GM12864 (cell line): ENCODE measurements at regions not wholly inside any gene's neighbourhood (a gene's known extent, or its start where the extent isn't known, plus 50 kb on each side); places are given as distances from the start of the nearest gene placed in this dataset.
"Not testable (repeated sequence)": the region's sequence is repeated elsewhere in the genome, so short reads cannot be mapped to it uniquely, and the experiment has no call there.

ENCODE experiments used
- DNase-seq: peaks from one replicate; pipeline ENCODE4 v3.0.0-alpha.2; 2011; ENCODE audit warnings: low read depth
- H3K4me3 ChIP-seq: 2 replicates; pipeline ENCODE4 v1.5.1; 2011; ENCODE audit warnings: mild to moderate bottlenecking, low read depth, low read length, control low read depth
- CTCF ChIP-seq: IDR thresholded peaks from 2 replicates; pipeline ENCODE4 v1.5.1; 2011; ENCODE audit warnings: low read depth, mild to moderate bottlenecking, moderate library complexity, low read length, control low read depth, inconsistent platforms; ENCODE audit errors: missing control alignments

GRCh38 chr2:192419786-192420185, 225.1 kb upstream of the TMEFF2 start:
- no peak for TF ChIP-seq CTCF
- no peak for DNase-seq

GRCh38 chr2:192416060-192416459, 221.3 kb upstream of the TMEFF2 start:
- no peak for TF ChIP-seq CTCF
- H3K4me3 ChIP-seq: no peak overlapping the region
- DNase-seq: no peak

More at GRCh38 chr2:192419786-192420185, 225.1 kb upstream of the TMEFF2 start:
- no peak overlapping the region for H3K4me3 ChIP-seq

GRCh38 chr2:192414794-192415193, 220.1 kb upstream of the TMEFF2 start:
- no peak for DNase-seq
- no peak for TF ChIP-seq CTCF
- H3K4me3 ChIP-seq: no peak overlapping the region

GRCh38 chr2:192413812-192414681, 219.3 kb upstream of the TMEFF2 start:
- DNase-seq: no peak
- no peak overlapping the region for H3K4me3 ChIP-seq
- TF ChIP-seq CTCF: no peak

GRCh38 chr2:192412866-192413265, 218.1 kb upstream of the TMEFF2 start:
- H3K4me3 ChIP-seq, DNase-seq: not testable (repeated sequence)

- H3K4me3 ChIP-seq: no peak overlapping the region
- DNase-seq: no peak
- TF ChIP-seq CTCF: no peak
These were observed 217.7 kb upstream of the TMEFF2 start for GRCh38 chr2:192412394-192412793.

- no peak for DNase-seq
- H3K4me3 ChIP-seq: no peak overlapping the region
- no peak for TF ChIP-seq CTCF
These were observed 217.0 kb upstream of the TMEFF2 start for GRCh38 chr2:192411755-192412154.
